ENCODE measurements at regions not wholly inside any gene's neighbourhood (a gene's known extent, or its start where the extent isn't known, plus 50 kb on each side); places are given as distances from the start of the nearest gene placed in this dataset.
"Not testable (repeated sequence)": the region's sequence is repeated elsewhere in the genome, so short reads cannot be mapped to it uniquely, and the experiment has no call there.

DNA sequence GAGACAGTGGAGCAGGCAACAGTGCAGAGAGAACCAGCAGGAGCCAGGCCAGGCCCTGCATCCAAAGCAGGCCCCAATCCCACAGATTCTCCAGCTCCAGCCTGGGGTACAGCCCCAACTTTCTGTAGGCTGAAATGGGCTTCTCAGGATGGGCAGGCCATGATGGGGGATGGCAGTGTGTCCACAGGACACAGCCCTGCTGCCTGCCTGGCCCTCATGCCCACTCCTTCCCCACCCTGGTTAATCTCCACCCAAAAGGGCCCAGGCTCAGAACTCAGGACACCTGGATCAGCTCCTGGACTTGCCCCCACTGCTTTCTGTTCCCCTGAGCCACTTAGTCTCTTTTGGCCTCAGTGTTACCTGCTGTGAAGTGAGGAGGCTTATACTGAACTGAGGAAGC, 57.1 kb downstream of the GGTLC2 start:
- TF ChIP-seq, protein P1, sequence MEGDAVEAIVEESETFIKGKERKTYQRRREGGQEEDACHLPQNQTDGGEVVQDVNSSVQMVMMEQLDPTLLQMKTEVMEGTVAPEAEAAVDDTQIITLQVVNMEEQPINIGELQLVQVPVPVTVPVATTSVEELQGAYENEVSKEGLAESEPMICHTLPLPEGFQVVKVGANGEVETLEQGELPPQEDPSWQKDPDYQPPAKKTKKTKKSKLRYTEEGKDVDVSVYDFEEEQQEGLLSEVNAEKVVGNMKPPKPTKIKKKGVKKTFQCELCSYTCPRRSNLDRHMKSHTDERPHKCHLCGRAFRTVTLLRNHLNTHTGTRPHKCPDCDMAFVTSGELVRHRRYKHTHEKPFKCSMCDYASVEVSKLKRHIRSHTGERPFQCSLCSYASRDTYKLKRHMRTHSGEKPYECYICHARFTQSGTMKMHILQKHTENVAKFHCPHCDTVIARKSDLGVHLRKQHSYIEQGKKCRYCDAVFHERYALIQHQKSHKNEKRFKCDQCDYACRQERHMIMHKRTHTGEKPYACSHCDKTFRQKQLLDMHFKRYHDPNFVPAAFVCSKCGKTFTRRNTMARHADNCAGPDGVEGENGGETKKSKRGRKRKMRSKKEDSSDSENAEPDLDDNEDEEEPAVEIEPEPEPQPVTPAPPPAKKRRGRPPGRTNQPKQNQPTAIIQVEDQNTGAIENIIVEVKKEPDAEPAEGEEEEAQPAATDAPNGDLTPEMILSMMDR (IDR thresholded peaks at IDR 0.05) = not testable (repeated sequence)
- not testable (repeated sequence) for TF ChIP-seq POLR2AphosphoS5, POLR2A (IDR thresholded peaks at IDR 0.05)

Measured in gastroesophageal sphincter (tissue), 3 donors.